HEK293 (cell line): ENCODE measurements at regions not wholly inside any gene's neighbourhood (a gene's known extent, or its start where the extent isn't known, plus 50 kb on each side); places are given as distances from the start of the nearest gene placed in this dataset.

Experiments used
- ZNF324 ChIP-seq: fragments of 450-650 bp; formaldehyde crosslinking; IDR thresholded peaks from 2 replicates; pipeline ENCODE4 v1.5.1; 2016; ENCODE audit warnings: missing biosample characterization, missing genetic modification characterization
- ZNF785 ChIP-seq: fragments of 450-650 bp; formaldehyde crosslinking; IDR thresholded peaks from 2 replicates; pipeline ENCODE4 v1.5.1; 2016; ENCODE audit warnings: missing biosample characterization, missing genetic modification characterization
- TF ChIP-seq, protein P1 (sequence below): fragments of 450-650 bp; formaldehyde crosslinking; IDR thresholded peaks from 2 replicates; pipeline ENCODE4 v1.5.1; 2016; ENCODE audit warnings: missing biosample characterization, missing genetic modification characterization

DNA sequence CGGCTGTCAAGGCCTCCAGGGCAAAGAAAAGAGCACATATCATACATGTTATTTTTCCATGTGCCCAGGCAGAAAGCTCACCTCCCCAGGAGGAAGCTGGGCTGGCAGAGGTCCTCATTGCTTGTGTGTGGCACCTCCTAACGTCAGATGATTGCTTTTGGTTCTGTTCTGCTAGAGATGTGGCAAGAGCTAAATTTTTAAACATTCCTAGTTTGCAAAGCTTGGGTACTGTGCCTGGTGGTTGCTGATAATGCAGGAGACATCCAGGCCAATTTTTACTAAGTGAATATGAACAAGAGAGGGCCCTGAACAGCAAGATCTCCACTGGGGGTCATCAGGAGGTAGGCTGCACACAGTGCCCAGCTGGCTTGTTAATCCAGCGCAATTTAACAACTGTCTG is 93.9 kb downstream of the TBX19 start:
- TF ChIP-seq, protein P1, sequence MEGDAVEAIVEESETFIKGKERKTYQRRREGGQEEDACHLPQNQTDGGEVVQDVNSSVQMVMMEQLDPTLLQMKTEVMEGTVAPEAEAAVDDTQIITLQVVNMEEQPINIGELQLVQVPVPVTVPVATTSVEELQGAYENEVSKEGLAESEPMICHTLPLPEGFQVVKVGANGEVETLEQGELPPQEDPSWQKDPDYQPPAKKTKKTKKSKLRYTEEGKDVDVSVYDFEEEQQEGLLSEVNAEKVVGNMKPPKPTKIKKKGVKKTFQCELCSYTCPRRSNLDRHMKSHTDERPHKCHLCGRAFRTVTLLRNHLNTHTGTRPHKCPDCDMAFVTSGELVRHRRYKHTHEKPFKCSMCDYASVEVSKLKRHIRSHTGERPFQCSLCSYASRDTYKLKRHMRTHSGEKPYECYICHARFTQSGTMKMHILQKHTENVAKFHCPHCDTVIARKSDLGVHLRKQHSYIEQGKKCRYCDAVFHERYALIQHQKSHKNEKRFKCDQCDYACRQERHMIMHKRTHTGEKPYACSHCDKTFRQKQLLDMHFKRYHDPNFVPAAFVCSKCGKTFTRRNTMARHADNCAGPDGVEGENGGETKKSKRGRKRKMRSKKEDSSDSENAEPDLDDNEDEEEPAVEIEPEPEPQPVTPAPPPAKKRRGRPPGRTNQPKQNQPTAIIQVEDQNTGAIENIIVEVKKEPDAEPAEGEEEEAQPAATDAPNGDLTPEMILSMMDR (tag by site-specific recombination) = no peak
- TF ChIP-seq ZNF324 (tag by site-specific recombination) = no peak
- TF ChIP-seq ZNF785 (tag by site-specific recombination) = no peak
